Breast epithelium (tissue), 4 donors: ENCODE measurements at regions not wholly inside any gene's neighbourhood (a gene's known extent, or its start where the extent isn't known, plus 50 kb on each side); places are given as distances from the start of the nearest gene placed in this dataset.

Experiments
- DNase-seq, 2 donors: peaks; one replicate each; pipeline ENCODE4 v3.0.0-alpha.2; 2019; ENCODE audit warnings: low spot score in 2 of 2
- H3K27ac ChIP-seq, 2 donors: fragments of 200-600 bp; sonication (generic) in 1 of 2; one replicate each; pipeline ENCODE4 v1.5.1; 2016 to 2019; ENCODE audit warnings: mild to moderate bottlenecking in 1 of 2
- H3K27me3 ChIP-seq, 2 donors: fragments of 200-600 bp; sonication (generic) in 1 of 2; one replicate each; pipeline versions ENCODE4 v1.5.1 to v1.6.0; 2017 to 2019; ENCODE audit warnings: control low read depth in 1 of 2, mild to moderate bottlenecking in 1 of 2
- H3K36me3 ChIP-seq: fragments of 200-600 bp; one replicate; pipeline ENCODE4 v1.5.1; 2019
- H3K4me1 ChIP-seq, 2 donors: fragments of 200-600 bp; sonication (generic); one replicate each; pipeline ENCODE4 v1.5.1; 2016 to 2019; ENCODE audit warnings: control low read depth in 1 of 2
- H3K4me3 ChIP-seq, 3 donors: fragments of 200-600 bp; sonication (generic); 1 replicate in 2 of 3; 2 replicates in 1 of 3; pipeline ENCODE4 v1.5.1; 2016 to 2019; ENCODE audit warnings: mild to moderate bottlenecking in 3 of 3, moderate library complexity in 2 of 3
- H3K9me3 ChIP-seq, 2 donors: fragments of 200-600 bp; sonication (generic) in 1 of 2; one replicate each; pipeline ENCODE4 v1.5.1; 2016 to 2019; ENCODE audit warnings: control low read depth in 1 of 2
- POLR2A ChIP-seq: fragments of 450-650 bp; IDR thresholded peaks from one replicate; pipeline ENCODE4 v1.6.1; 2016; ENCODE audit warnings: antibody characterized with exemption, mild to moderate bottlenecking, moderate library complexity
- POLR2AphosphoS5 ChIP-seq, 3 donors: sonication (generic); formaldehyde crosslinking; IDR thresholded peaks; one replicate each; pipeline ENCODE4 v1.6.1; 2017; ENCODE audit warnings: antibody characterized with exemption in 3 of 3
- intact Hi-C: fragments of 100-400 bp; cut with DNase I; formaldehyde crosslinking; loops from one replicate; pipeline ENCODE4 v1.15.1; 2023; ENCODE audit warnings: low total_unique reads

DNA sequence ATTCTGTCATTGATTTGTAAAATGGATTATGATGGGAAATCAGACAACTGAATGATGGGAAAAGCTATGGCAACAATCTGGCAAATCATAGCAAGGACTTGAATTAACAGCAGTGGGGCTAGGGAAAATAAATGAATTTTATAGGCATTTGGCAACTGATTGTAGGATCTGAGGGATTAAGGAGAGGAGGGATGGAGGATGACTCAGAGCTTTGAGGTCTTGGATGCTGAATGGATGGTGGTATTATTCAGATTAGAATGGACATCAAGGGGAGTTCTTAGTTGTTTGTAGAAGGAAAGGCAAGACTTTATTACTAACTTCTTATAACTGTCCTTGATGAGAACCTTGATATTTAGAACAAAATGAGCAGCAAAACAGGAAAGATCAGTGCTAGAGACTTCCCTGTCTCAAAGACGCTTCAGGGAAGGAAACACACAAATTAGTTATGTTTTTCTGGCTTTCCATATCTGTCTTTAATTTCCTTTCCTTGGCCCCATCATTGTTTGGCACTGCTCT is 51.4 kb upstream of the HHIP start:
- intact Hi-C loops = no loop called here
- DNase-seq = no peak

DNA sequence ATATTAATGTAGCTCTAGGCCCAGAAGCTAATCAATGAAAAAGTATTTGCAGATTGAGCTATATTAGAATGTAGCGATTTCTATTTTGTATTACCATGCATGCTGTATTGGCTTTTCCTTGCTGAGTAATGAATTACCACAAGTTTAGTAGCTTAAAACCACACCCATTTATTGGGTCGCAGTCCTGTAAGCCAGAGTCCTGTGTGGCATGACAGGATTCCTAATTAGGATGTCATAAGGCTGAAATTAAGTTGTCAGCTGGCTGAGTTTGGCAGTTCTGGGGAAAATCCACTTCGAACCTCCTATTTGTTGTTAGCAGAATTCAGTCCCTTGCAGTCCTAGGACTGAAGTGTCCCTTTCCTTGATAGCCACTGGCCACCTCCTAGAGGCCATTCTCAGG is 50.3 kb upstream of the HHIP start:
- no peak overlapping the region for H3K4me3 ChIP-seq
- TF ChIP-seq POLR2A (no peak), POLR2AphosphoS5 (IDR thresholded peaks at IDR 0.05) (no peak)
- intact Hi-C loops = no loop called here
- H3K9me3 ChIP-seq = no peaks in the 10 kb centered on the region
- no peaks in the 10 kb centered on the region for H3K36me3 ChIP-seq
- DNase-seq = no peak
- no peaks in the 10 kb centered on the region for H3K4me1 ChIP-seq
- H3K27ac ChIP-seq = no peak overlapping the region
- H3K27me3 ChIP-seq = no peaks in the 10 kb centered on the region

More for the DNA sequence above, 51.4 kb upstream of the HHIP start:
- no peaks in the 10 kb centered on the region for H3K36me3 ChIP-seq
- H3K4me1 ChIP-seq = no peaks in the 10 kb centered on the region
- TF ChIP-seq POLR2AphosphoS5 (IDR thresholded peaks at IDR 0.05) = no peak
- H3K27me3 ChIP-seq = no peaks in the 10 kb centered on the region
- no peak overlapping the region for H3K4me3 ChIP-seq
- no peaks in the 10 kb centered on the region for H3K9me3 ChIP-seq
- no peak overlapping the region for H3K27ac ChIP-seq
